ENCODE measurements at regions not wholly inside any gene's neighbourhood (a gene's known extent, or its start where the extent isn't known, plus 50 kb on each side); places are given as distances from the start of the nearest gene placed in this dataset.
"Not testable (repeated sequence)": the region's sequence is repeated elsewhere in the genome, so short reads cannot be mapped to it uniquely, and the experiment has no call there.

GRCh38 chr2:67772216-67773170, 290.3 kb downstream of the C1D start:
- 7 to 93% (median 40%) methylated on average over 1 to 8 of the region's 9 CpGs; no CpG with 5 or more reads in 2 of the 10 experiments for WGBS, 10 experiments
- peak in 1 of 8 experiments; percentile 9 for ATAC-seq (replicated peaks in 6 of 8)
- no peak overlapping the region for H3K27ac ChIP-seq
- in situ Hi-C loops (cut with MboI; ENCODE audit: low pct_unique_long_range_greater_than_20kb in 2 of 9, low sequenced_read_pairs in 9 of 9, unreplicated experiment in 9 of 9) = no loop called here
- H3K4me1 ChIP-seq (replicated peaks in 1 of 2) = peaks cover 0 to 7% of the 10 kb centered on the region in 2 donors
- H3K4me3 ChIP-seq = no peak overlapping the region

- Histone ChIP-seq H3K4me3 (no peak overlapping the region), H3K27ac (no peak overlapping the region), H3K4me1 (replicated peaks in 1 of 2) (peaks cover 0 to 7% of the 10 kb centered on the region in 2 donors)
- ATAC-seq (replicated peaks in 6 of 8) = no peak
- 41 to 100% (median 89%) methylated on average over 1 to 3 of the region's 3 CpGs; no CpG with 5 or more reads in 3 of the 10 experiments for WGBS, 10 experiments
- in situ Hi-C loops (cut with MboI; ENCODE audit: low pct_unique_long_range_greater_than_20kb in 2 of 9, low sequenced_read_pairs in 9 of 9, unreplicated experiment in 9 of 9) = no loop called here
Measured at GRCh38 chr2:67773851-67774250, 289.0 kb downstream of the C1D start.

- Histone ChIP-seq H3K4me3 (no peak overlapping the region), H3K27ac (no peak overlapping the region), H3K4me1 (replicated peaks in 1 of 2) (peaks cover 0 to 7% of the 10 kb centered on the region in 2 donors)
- in situ Hi-C loops (cut with MboI; ENCODE audit: low pct_unique_long_range_greater_than_20kb in 2 of 9, low sequenced_read_pairs in 9 of 9, unreplicated experiment in 9 of 9) = no loop called here
- 17 to 85% (median 52%) methylated on average over 1 to 2 of the region's 2 CpGs; no CpG with 5 or more reads in 6 of the 10 experiments for WGBS, 10 experiments
- ATAC-seq (replicated peaks in 6 of 8) = no peak
Measured at GRCh38 chr2:67776276-67776675, 286.5 kb downstream of the C1D start.

GRCh38 chr2:67777010-67777409, 285.8 kb downstream of the C1D start:
- WGBS, 10 experiments = 40 to 100% (median 50%) methylated on average over 1 of the region's 1 CpG; no CpG with 5 or more reads in 7 of the 10 experiments
- no peak for ATAC-seq (replicated peaks in 6 of 8)
- Histone ChIP-seq H3K4me1 (replicated peaks in 1 of 2) (peaks cover 0 to 7% of the 10 kb centered on the region in 2 donors), H3K27ac (no peak overlapping the region), H3K4me3 (no peak overlapping the region)
- in situ Hi-C loops (cut with MboI; ENCODE audit: low pct_unique_long_range_greater_than_20kb in 2 of 9, low sequenced_read_pairs in 9 of 9, unreplicated experiment in 9 of 9) = no loop called here

- peaks cover 0 to 2% of the 10 kb centered on the region in 2 donors for H3K4me1 ChIP-seq (replicated peaks in 1 of 2)
- no peak overlapping the region for H3K27ac ChIP-seq
- in situ Hi-C loops (cut with MboI; ENCODE audit: low pct_unique_long_range_greater_than_20kb in 2 of 9, low sequenced_read_pairs in 9 of 9, unreplicated experiment in 9 of 9) = no loop called here
- 71 to 100% (median 100%) methylated on average over 1 of the region's 1 CpG; no CpG with 5 or more reads in 4 of the 10 experiments for WGBS, 10 experiments
- no peak overlapping the region for H3K4me3 ChIP-seq
- no peak for ATAC-seq (replicated peaks in 6 of 8)
Measured at GRCh38 chr2:67777836-67778429, 284.9 kb downstream of the C1D start.

- in situ Hi-C loops (cut with MboI; ENCODE audit: low pct_unique_long_range_greater_than_20kb in 2 of 9, low sequenced_read_pairs in 9 of 9, unreplicated experiment in 9 of 9); ATAC-seq (replicated peaks in 6 of 8); H3K4me3 ChIP-seq; H3K4me1 ChIP-seq (replicated peaks in 1 of 2); H3K27ac ChIP-seq: not testable (repeated sequence)
- 0 to 86% (median 52%) methylated on average over 1 to 5 of the region's 5 CpGs for WGBS, 10 experiments
Measured at GRCh38 chr2:67780841-67781240, 282.0 kb downstream of the C1D start.

- in situ Hi-C loops (cut with MboI; ENCODE audit: low pct_unique_long_range_greater_than_20kb in 2 of 9, low sequenced_read_pairs in 9 of 9, unreplicated experiment in 9 of 9) = no loop called here
- Histone ChIP-seq H3K27ac (no peak overlapping the region), H3K4me3 (no peak overlapping the region), H3K4me1 (replicated peaks in 1 of 2) (no peaks in the 10 kb centered on the region)
- ATAC-seq (replicated peaks in 6 of 8) = no peak
- 29 to 100% (median 68%) methylated on average over 1 to 4 of the region's 4 CpGs; no CpG with 5 or more reads in 4 of the 10 experiments for WGBS, 10 experiments
Measured at GRCh38 chr2:67782443-67782842, 280.4 kb downstream of the C1D start.

- 60 to 100% (median 70%) methylated on average over 1 of the region's 1 CpG; no CpG with 5 or more reads in 6 of the 10 experiments for WGBS, 10 experiments
- no peaks in the 10 kb centered on the region for H3K4me1 ChIP-seq (replicated peaks in 1 of 2)
- in situ Hi-C loops (cut with MboI; ENCODE audit: low pct_unique_long_range_greater_than_20kb in 2 of 9, low sequenced_read_pairs in 9 of 9, unreplicated experiment in 9 of 9) = no loop called here
Measured at GRCh38 chr2:67783026-67783425, 279.8 kb downstream of the C1D start.

GRCh38 chr2:67790622-67791021, 272.2 kb downstream of the C1D start:
- Histone ChIP-seq H3K4me3 (no peak overlapping the region), H3K4me1 (replicated peaks in 1 of 2) (peaks cover 0 to 24% of the 10 kb centered on the region in 2 donors), H3K27ac (no peak overlapping the region)
- in situ Hi-C loops (cut with MboI; ENCODE audit: low pct_unique_long_range_greater_than_20kb in 2 of 9, low sequenced_read_pairs in 9 of 9, unreplicated experiment in 9 of 9) = no loop called here
- 0 to 100% (median 58%) methylated on average over 1 to 2 of the region's 2 CpGs; no CpG with 5 or more reads in 4 of the 10 experiments for WGBS, 10 experiments
- peak in 1 of 8 experiments; percentile 25 for ATAC-seq (replicated peaks in 6 of 8)

More at GRCh38 chr2:67783026-67783425, 279.8 kb downstream of the C1D start:
- H3K27ac ChIP-seq = no peak overlapping the region
- no peak overlapping the region for H3K4me3 ChIP-seq
- no peak for ATAC-seq (replicated peaks in 6 of 8)

- ATAC-seq (replicated peaks in 6 of 8) = no peak
- 0 to 92% (median 73%) methylated on average over 1 to 4 of the region's 4 CpGs for WGBS, 10 experiments
- Histone ChIP-seq H3K27ac (no peak overlapping the region), H3K4me1 (replicated peaks in 1 of 2) (peaks cover 0 to 24% of the 10 kb centered on the region in 2 donors), H3K4me3 (no peak overlapping the region)
- in situ Hi-C loops (cut with MboI; ENCODE audit: low pct_unique_long_range_greater_than_20kb in 2 of 9, low sequenced_read_pairs in 9 of 9, unreplicated experiment in 9 of 9) = no loop called here
Measured at GRCh38 chr2:67792191-67792590, 270.6 kb downstream of the C1D start.

- Histone ChIP-seq H3K4me3 (no peak overlapping the region), H3K4me1 (replicated peaks in 1 of 2) (peaks cover 0 to 24% of the 10 kb centered on the region in 2 donors), H3K27ac (no peak overlapping the region)
- WGBS, 10 experiments = 0 to 95% (median 77%) methylated on average over 3 to 8 of the region's 8 CpGs
- peak in 1 of 8 experiments; percentile 29 for ATAC-seq (replicated peaks in 6 of 8)
- in situ Hi-C loops (cut with MboI; ENCODE audit: low pct_unique_long_range_greater_than_20kb in 2 of 9, low sequenced_read_pairs in 9 of 9, unreplicated experiment in 9 of 9) = no loop called here
Measured at GRCh38 chr2:67792681-67793091, 270.1 kb downstream of the C1D start.

- WGBS, 10 experiments = 0 to 91% (median 60%) methylated on average over 2 to 7 of the region's 7 CpGs
- H3K4me3 ChIP-seq = no peak overlapping the region
- H3K4me1 ChIP-seq (replicated peaks in 1 of 2) = peaks cover 0 to 17% of the 10 kb centered on the region in 2 donors
- H3K27ac ChIP-seq = no peak overlapping the region
- peak in 3 of 8 experiments; percentile 82 to 94 (median 93) for ATAC-seq (replicated peaks in 6 of 8)
- in situ Hi-C loops (cut with MboI; ENCODE audit: low pct_unique_long_range_greater_than_20kb in 2 of 9, low sequenced_read_pairs in 9 of 9, unreplicated experiment in 9 of 9) = no loop called here
Measured at GRCh38 chr2:67797801-67798540, 264.8 kb downstream of the C1D start.
